ENCODE measurements at regions not wholly inside any gene's neighbourhood (a gene's known extent, or its start where the extent isn't known, plus 50 kb on each side); places are given as distances from the start of the nearest gene placed in this dataset.
A peak's percentile ranks its signal among the peaks of the same experiment; 100 is the strongest.

DNA sequence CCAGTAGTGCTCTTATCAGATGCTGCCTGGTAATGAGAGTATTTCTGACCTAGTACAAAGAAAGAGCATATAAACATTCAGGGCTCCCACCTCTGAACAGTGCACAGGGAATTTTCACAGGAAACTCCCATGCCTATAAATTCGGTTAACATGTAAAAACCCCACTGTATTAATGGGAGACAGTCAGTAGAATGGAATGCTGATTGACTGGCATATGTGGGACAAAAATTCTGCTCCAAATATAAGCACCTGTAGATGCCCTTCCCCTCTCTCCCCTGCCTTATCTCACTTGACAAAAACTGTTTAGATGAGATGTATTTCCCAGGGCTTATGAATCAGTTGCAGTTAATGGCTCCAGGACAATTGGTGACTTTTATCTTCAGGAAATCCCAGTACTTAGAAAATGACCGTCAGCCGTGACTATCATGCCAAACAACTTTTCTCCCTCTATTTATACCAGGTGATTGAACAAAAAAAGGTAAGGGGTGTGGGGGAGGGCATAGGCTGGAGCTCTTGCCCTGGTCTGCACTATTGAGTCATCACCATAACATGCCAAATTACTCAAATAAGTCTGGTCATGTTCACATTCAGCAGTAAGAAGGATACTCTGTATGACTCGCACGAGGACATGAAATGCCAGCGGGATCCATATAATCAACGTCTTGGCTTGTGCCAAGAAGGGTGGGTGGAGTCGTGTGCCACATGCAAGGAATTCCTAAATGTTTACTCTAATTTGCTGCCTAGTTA lies 176.4 kb upstream of the BMP2 start:
- Histone ChIP-seq H3K9me1 (ENCODE audit: control insufficient read depth, extremely low read depth, insufficient read depth, low read length) (no peaks in the 10 kb centered on the region), H3K36me3 (ENCODE audit: control insufficient read depth in 2 of 2, extremely low read depth in 1 of 2, insufficient read depth in 2 of 2, low read length in 2 of 2) (no peaks in the 10 kb centered on the region), H3K27ac (ENCODE audit: control insufficient read depth, insufficient read depth, low read length) (peak overlapping the region; percentile 93), H2AFZ (ENCODE audit: control insufficient read depth, low read length) (no peak overlapping the region), H3K4me1 (ENCODE audit: control insufficient read depth, extremely low read depth, insufficient read depth, low read length) (peaks cover 42% of the 10 kb centered on the region), H3K4me3 (ENCODE audit: control insufficient read depth in 2 of 3, extremely low read depth in 1 of 3, insufficient read depth in 2 of 3, low read depth in 1 of 3, low read length in 3 of 3) (peak overlapping the region in 1 of 3 experiments; percentile 15), H3K9ac (ENCODE audit: control insufficient read depth, extremely low read depth, insufficient read depth, low read length) (peak overlapping the region; percentile 64), H3K4me2 (ENCODE audit: control insufficient read depth, extremely low read depth, insufficient read depth, low read depth, low read length) (peak overlapping the region; percentile 70), H3K27me3 (ENCODE audit: control insufficient read depth, extremely low read depth, insufficient read depth, low read length) (no peaks in the 10 kb centered on the region), H3K79me2 (ENCODE audit: control insufficient read depth, insufficient read depth, low read length) (no peaks in the 10 kb centered on the region), H4K20me1 (ENCODE audit: control insufficient read depth, extremely low read depth, insufficient read depth, low read length) (no peaks in the 10 kb centered on the region), H3K9me3 (ENCODE audit: control insufficient read depth, low read depth, low read length) (no peaks in the 10 kb centered on the region)
- FAIRE-seq (peak; percentile 100), DNase-seq (ENCODE audit: low read depth, low spot score) (peak; percentile 98)
- TF ChIP-seq EZH2 (IDR thresholded peaks at IDR 0.05; ENCODE audit: low read length): no peak
- TF ChIP-seq, protein P1, sequence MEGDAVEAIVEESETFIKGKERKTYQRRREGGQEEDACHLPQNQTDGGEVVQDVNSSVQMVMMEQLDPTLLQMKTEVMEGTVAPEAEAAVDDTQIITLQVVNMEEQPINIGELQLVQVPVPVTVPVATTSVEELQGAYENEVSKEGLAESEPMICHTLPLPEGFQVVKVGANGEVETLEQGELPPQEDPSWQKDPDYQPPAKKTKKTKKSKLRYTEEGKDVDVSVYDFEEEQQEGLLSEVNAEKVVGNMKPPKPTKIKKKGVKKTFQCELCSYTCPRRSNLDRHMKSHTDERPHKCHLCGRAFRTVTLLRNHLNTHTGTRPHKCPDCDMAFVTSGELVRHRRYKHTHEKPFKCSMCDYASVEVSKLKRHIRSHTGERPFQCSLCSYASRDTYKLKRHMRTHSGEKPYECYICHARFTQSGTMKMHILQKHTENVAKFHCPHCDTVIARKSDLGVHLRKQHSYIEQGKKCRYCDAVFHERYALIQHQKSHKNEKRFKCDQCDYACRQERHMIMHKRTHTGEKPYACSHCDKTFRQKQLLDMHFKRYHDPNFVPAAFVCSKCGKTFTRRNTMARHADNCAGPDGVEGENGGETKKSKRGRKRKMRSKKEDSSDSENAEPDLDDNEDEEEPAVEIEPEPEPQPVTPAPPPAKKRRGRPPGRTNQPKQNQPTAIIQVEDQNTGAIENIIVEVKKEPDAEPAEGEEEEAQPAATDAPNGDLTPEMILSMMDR (optimal IDR thresholded peaks at IDR 0.05 in 1 of 3, IDR thresholded peaks at IDR 0.05 in 1 of 3, conservative IDR thresholded peaks at IDR 0.05 in 1 of 3; ENCODE audit: extremely low read depth in 1 of 3, insufficient read depth in 2 of 3, low read length in 3 of 3): no peak
- dilution Hi-C loops (cut with MboI; ENCODE audit: extremely low pct_ligation_motif_present, low sequenced_read_pairs): no loop called here

DNA sequence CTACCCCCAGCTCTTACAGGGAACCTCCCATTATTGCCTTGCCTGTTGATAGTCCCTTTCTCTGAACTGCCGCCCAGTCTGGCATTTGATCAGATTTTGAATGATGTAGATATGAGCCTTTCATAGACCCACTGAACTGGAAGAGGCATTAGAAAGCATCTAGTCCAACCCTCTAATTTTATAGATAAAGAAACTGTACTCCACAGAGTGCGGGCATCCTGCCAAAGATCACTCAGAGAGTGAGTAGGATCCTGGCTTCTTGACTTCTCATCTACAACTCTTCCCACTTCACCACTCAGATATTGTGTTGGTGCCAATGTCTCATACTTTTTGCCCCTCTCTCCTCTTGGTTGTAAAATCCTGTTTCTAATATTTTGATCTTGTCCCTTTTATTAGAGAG lies 179.2 kb upstream of the BMP2 start:
- H3K4me1 ChIP-seq (ENCODE audit: control insufficient read depth, extremely low read depth, insufficient read depth, low read length): peaks cover 30% of the 10 kb centered on the region
- TF ChIP-seq EZH2 (IDR thresholded peaks at IDR 0.05; ENCODE audit: low read length): no peak
- TF ChIP-seq, protein P1 (optimal IDR thresholded peaks at IDR 0.05 in 1 of 3, IDR thresholded peaks at IDR 0.05 in 1 of 3, conservative IDR thresholded peaks at IDR 0.05 in 1 of 3; ENCODE audit: extremely low read depth in 1 of 3, insufficient read depth in 2 of 3, low read length in 3 of 3): no peak
- dilution Hi-C loops (cut with MboI; ENCODE audit: extremely low pct_ligation_motif_present, low sequenced_read_pairs): no loop called here
- no peak for FAIRE-seq
- no peak overlapping the region for H3K4me2 ChIP-seq (ENCODE audit: control insufficient read depth, extremely low read depth, insufficient read depth, low read depth, low read length)
- H3K9ac ChIP-seq (ENCODE audit: control insufficient read depth, extremely low read depth, insufficient read depth, low read length): no peak overlapping the region
- no peaks in the 10 kb centered on the region for H3K9me1 ChIP-seq (ENCODE audit: control insufficient read depth, extremely low read depth, insufficient read depth, low read length)
- H3K9me3 ChIP-seq (ENCODE audit: control insufficient read depth, low read depth, low read length): no peaks in the 10 kb centered on the region
- no peaks in the 10 kb centered on the region for H4K20me1 ChIP-seq (ENCODE audit: control insufficient read depth, extremely low read depth, insufficient read depth, low read length)
- no peak overlapping the region for H2AFZ ChIP-seq (ENCODE audit: control insufficient read depth, low read length)
- no peaks in the 10 kb centered on the region for H3K79me2 ChIP-seq (ENCODE audit: control insufficient read depth, insufficient read depth, low read length)
- H3K4me3 ChIP-seq (ENCODE audit: control insufficient read depth in 2 of 3, extremely low read depth in 1 of 3, insufficient read depth in 2 of 3, low read depth in 1 of 3, low read length in 3 of 3): no peak overlapping the region
- no peaks in the 10 kb centered on the region for H3K27me3 ChIP-seq (ENCODE audit: control insufficient read depth, extremely low read depth, insufficient read depth, low read length)
- H3K36me3 ChIP-seq (ENCODE audit: control insufficient read depth in 2 of 2, extremely low read depth in 1 of 2, insufficient read depth in 2 of 2, low read length in 2 of 2): no peaks in the 10 kb centered on the region
- no peak for DNase-seq (ENCODE audit: low read depth, low spot score)
- no peak overlapping the region for H3K27ac ChIP-seq (ENCODE audit: control insufficient read depth, insufficient read depth, low read length)

Data from keratinocyte (primary cell).